ENCODE measurements at regions not wholly inside any gene's neighbourhood (a gene's known extent, or its start where the extent isn't known, plus 50 kb on each side); places are given as distances from the start of the nearest gene placed in this dataset.
"Not testable (repeated sequence)": the region's sequence is repeated elsewhere in the genome, so short reads cannot be mapped to it uniquely, and the experiment has no call there.

DNA sequence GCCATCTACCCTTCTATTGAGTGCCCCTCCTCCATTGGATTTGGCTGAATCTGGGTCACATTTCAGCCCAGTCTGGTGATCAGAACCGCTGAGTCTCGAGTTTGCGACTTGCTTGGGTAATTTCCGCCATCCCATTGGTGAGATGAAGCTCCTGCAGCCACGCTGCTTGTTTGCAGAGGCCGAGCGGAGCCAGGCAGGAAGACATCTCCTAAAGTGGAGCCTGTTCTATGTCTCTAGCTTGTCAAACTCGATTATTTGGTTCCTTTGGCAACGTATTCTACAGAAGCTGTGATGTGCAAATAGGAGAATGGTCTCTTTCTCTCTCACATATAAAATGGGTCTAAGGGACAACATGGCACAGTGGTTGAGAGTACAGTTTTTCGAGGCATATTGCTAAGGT, 206.8 kb upstream of the PLXNA2 start:
- no peak for ATAC-seq

GRCh38 chr1:208455821-208456220, 211.6 kb upstream of the PLXNA2 start:
- intact Hi-C loops (cut with DNase I, micrococcal nuclease), result no loop called here
- DNase-seq (no peak), ATAC-seq (no peak)

More for the DNA sequence above, 206.8 kb upstream of the PLXNA2 start:
- intact Hi-C loops (cut with DNase I, micrococcal nuclease), result no loop called here
- DNase-seq, result no peak

DNA sequence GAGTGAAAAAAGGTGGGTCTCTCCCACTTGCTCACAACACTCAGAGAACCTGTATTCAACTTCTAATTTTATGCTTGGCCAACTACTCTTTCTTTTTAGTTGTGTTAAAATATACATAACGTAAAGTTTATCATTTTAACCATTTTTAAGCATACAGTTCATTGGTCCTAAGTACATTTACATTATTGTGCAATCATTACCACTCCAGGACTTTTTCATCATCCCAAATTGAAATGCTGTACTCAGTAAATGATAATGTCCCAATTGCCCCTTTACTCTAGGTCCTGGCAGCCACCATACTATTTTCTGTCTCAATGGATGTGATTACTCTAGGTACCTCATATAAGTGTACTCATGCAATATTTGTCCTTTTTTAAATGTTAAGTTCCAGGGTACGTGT, 212.3 kb upstream of the PLXNA2 start:
- intact Hi-C loops (cut with DNase I, micrococcal nuclease), result no loop called here
- DNase-seq, result no peak
- ATAC-seq, result no peak

- intact Hi-C loops (cut with DNase I, micrococcal nuclease), result no loop called here
- no peak for DNase-seq
- ATAC-seq, result no peak
Observed at GRCh38 chr1:208460823-208461222, 216.6 kb upstream of the PLXNA2 start.

DNA sequence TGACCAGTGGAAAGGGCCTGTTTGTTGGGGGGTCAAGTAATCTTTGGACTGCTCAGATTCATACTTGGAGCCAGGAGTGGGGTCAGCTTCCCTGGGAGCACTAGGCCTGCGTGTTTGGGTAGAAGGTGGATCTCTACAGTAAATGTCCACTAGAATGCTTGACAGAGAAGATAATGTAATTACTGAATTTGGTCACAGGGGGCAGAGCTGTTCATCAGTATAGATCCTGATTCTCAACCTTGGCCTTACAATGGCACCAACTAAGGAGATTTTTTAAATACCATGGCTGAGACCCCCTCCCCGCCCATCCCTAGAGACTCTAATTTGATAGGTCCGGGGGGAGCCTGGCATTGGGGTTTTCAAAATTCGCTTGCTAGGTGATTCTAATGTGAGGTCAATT, 217.5 kb upstream of the PLXNA2 start:
- DNase-seq (no peak), ATAC-seq (peak; percentile 34)
- intact Hi-C loops (cut with DNase I, micrococcal nuclease), result no loop called here

GRCh38 chr1:208462761-208463160, 218.6 kb upstream of the PLXNA2 start:
- DNase-seq, result no peak
- intact Hi-C loops (cut with DNase I, micrococcal nuclease), result no loop called here
- ATAC-seq, result no peak

- DNase-seq (no peak), ATAC-seq (no peak)
- intact Hi-C loops (cut with DNase I, micrococcal nuclease), result no loop called here
Observed at GRCh38 chr1:208465266-208465665, 221.1 kb upstream of the PLXNA2 start.

DNA sequence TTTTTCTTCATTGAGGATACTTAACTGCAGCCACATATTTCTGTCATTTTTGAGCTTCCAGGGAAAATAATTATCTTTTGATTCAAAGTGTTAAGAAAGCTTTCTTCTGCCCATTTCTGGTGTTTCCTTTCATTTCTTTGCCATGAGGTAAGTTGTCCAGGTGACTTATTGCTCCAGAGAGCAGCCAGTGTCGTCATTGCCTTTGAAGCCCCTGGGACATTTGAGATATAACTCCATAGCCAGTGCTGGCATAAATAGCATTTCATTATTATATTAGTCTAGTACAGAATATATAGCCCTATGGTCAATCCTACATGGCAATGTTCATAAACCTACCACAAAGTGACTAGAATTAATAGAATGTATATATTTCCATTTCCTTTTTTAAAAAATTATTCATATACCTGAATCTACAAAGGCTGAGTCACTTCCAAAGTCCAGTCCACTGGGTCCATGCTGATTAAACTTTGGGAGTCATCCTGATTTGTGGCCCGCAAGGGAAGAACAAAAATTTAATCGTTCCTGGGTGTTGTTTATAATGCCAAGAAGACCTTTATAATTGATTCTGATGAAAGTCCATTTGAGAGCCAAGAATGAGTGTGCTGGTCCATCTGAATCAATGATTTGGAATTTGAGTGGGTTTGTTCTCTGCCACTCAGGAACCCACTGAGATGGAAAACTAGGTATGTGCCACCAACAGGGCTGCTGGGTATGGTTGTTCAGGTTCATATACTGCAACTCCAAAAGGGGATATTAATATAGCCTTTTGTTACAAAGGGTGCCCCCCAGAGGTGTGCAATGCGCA, 221.8 kb upstream of the PLXNA2 start:
- ATAC-seq, result no peak
- intact Hi-C loops (cut with DNase I, micrococcal nuclease), result no loop called here
- no peak for DNase-seq

DNA sequence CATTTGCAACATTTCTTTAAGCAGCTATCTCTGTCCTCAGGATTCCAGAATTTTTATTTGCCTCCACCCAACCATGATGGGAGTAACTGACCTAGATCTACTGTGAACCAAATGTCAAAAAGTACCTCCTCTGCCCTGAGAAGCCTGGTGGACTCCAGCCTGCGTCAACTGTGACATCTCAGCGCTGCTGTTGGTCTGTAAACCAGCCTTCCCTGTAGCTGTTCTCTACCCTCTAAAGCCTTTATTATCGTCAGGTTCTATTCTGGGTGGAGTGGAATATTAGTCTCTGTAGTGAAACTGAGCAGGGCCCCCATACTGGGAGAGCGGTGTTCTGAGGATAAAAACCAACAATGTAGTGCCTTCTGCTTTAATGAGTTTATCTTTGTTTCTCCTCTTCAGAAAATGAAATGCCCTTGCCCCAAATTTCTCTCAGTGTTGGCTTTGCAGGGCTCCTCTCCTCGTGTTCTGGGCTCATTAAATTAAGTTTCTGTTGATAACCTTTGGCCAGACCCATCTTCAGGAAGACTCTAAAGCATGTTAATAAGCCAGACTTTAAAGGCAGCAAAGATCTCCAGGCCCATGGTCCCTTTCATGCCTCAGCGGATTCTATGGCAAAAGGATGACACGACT, 223.1 kb upstream of the PLXNA2 start:
- DNase-seq (no peak), ATAC-seq (no peak)
- intact Hi-C loops (cut with DNase I, micrococcal nuclease), result no loop called here

DNA sequence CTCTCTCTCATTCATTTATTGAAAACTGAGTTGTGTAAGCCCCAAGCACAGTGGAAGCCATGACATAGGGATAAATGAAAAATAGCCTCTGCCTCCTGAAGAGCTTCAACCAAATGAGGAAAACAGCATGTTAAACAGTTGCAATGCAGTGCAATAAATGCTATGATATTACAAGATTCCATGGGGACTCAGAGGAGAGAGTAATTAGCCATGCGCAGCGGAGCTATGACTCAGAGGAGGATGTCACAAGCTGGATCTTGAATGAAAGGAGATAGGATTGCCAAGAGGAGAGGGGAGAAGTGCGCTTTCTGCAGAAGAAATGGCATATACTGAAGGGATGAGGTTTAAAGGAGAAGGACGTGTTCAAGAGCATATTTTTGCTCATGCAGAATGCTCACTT, 231.3 kb upstream of the PLXNA2 start:
- intact Hi-C loops (cut with DNase I, micrococcal nuclease), result no loop called here
- DNase-seq (no peak), ATAC-seq (no peak)

DNA sequence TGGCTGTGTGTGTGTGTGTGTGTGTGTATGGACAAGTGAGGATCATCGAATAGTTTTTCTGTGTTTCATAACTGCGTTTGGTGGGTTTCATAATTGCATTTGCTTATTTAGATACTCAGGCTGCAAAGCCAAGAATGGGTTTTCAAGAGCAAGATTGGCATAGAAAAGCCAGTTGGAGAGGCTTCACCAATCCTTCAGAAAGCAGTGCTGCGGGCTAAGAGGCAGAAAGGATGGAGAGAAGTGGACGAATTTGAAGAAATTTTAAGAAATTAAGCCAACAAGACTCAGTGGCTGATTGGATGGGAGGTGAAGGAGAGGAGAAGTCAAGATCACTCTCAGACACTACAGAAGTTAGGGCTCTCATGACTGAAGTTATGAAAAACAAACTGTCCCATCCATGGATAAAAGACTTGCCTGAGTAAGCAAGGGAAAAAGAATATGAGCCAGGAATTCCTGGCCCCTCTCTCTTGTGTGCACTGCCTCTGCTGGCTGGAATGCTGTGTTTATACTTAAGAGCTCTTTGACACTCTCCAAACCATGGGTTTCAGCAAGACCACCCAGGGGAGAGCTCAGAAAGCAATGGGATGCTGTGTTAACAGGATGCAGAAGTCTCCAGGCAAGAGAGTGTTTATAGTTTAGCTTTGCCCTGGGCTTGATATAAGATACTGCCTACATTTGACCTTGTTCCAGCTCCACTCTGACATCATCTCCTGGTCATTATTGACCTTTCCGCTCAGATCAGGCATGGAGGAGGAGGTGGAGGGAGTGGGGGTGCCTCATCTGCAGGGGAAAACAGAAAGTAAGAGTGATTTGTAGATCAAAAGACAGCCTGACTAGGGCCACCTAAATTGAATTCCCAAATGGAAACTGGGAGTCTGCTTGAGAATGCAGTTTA, 232.0 kb upstream of the PLXNA2 start:
- no peak for ATAC-seq
- intact Hi-C loops (cut with DNase I, micrococcal nuclease), result no loop called here
- DNase-seq, result no peak

DNA sequence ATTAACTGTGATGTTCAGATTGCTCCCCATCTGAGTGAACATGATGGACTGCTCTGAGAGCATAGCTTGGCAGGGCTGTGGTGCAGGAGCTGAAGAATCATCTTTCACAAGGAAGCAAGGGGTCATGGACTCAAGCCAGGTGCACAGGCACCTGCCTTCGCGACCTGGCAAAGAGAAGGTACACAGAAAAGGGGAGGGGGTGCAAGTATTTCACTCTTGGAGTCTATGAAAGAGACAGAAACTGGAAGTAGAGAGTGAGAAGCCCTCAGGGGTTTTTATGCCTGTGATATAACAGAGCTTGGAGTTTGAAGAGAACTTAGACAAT, 232.6 kb upstream of the PLXNA2 start:
- DNase-seq (no peak), ATAC-seq (no peak)
- intact Hi-C loops (cut with DNase I, micrococcal nuclease), result no loop called here

DNA sequence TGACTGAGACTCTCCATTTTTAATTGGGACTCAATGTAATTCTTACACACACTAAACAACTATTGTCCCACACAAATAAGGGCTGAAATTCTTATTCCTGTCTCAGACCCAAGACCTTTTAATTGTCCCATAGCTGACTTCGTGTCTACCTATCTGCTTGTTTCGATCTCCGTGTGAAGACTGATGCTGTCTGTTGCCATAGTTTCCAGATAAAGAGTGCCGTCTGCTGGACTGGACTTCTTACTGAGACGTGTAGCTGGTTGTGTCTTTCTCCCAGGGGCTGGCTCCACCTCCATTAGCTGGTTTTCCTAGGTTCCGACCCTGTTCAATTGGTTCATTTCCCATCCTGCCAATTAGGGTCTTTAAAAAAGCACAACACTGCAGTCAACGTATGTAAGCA, 235.3 kb upstream of the PLXNA2 start:
- DNase-seq (no peak), ATAC-seq (no peak)
- intact Hi-C loops (cut with DNase I, micrococcal nuclease), result no loop called here

GRCh38 chr1:208485512-208485911, 241.3 kb upstream of the PLXNA2 start:
- ATAC-seq (no peak), DNase-seq (no peak)
- intact Hi-C loops (cut with DNase I, micrococcal nuclease), result no loop called here

DNA sequence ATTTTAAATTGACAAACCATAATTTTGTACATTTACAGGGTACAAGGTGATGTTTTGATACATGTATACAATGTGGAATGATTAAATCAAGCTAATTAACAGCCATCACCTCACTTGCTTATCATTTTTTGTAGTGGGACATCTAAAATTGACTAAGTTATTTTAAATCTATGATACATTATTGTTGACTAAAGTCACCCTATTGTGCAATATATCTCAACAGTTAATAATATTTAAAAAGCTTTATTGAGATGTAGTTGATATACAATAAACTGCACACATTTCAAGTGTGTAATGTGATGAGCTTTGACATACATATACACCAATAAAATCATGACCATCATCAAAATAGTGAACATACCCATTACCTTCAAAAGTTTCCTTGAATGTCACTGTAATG, 242.5 kb upstream of the PLXNA2 start:
- ATAC-seq (no peak), DNase-seq (no peak)
- intact Hi-C loops (cut with DNase I, micrococcal nuclease), result no loop called here

GRCh38 chr1:208488432-208488831, 244.2 kb upstream of the PLXNA2 start:
- intact Hi-C loops (cut with DNase I, micrococcal nuclease); ATAC-seq; DNase-seq: not testable (repeated sequence)

GRCh38 chr1:208496467-208497371, 252.5 kb upstream of the PLXNA2 start:
- ATAC-seq (no peak), DNase-seq (no peak)
- intact Hi-C loops (cut with DNase I, micrococcal nuclease), result no loop called here

GRCh38 chr1:208497866-208498541, 253.8 kb upstream of the PLXNA2 start:
- DNase-seq, result no peak
- ATAC-seq, result no peak
- intact Hi-C loops (cut with DNase I, micrococcal nuclease), result no loop called here

Data from left colon (tissue), 2 donors.